ENCODE measurements at regions not wholly inside any gene's neighbourhood (a gene's known extent, or its start where the extent isn't known, plus 50 kb on each side); places are given as distances from the start of the nearest gene placed in this dataset.

GRCh38 chr9:7900541-7900940 lies 101.0 kb upstream of the DMAC1 start:
- no peak overlapping the region for H4K91ac ChIP-seq (replicated peaks; ENCODE audit: insufficient read length, low read length)
- H3K18ac ChIP-seq (ENCODE audit: extremely low read depth, low read length): no peak overlapping the region
- ChIA-PET CTCF (ENCODE audit: partially characterized antibody) (no interaction called here), POLR2A (ENCODE audit: partially characterized antibody) (no interaction called here)
- H3K36me3 ChIP-seq (ENCODE audit: control insufficient read depth in 2 of 4, insufficient read depth in 4 of 4, low read length in 3 of 4): no peaks in the 10 kb centered on the region
- no peak overlapping the region for H3K4ac ChIP-seq (replicated peaks; ENCODE audit: insufficient read length, low read depth, low read length)
- 97% methylated on average over 3 of the region's 3 CpGs; no CpG with 5 or more reads in 1 of the 2 experiments for WGBS, 2 experiments (ENCODE audit: extremely low coverage in 1 of 2, insufficient coverage in 1 of 2, insufficient read length in 1 of 2, insufficient replicate concordance in 2 of 2, low coverage in 1 of 2, low lambda C conversion rate in 2 of 2, missing lambda C conversion rate in 1 of 2)
- H3K79me2 ChIP-seq (ENCODE audit: control insufficient read depth in 1 of 2, insufficient read depth in 2 of 2, low read length in 2 of 2): no peaks in the 10 kb centered on the region
- H3K4me2 ChIP-seq (ENCODE audit: insufficient read depth in 1 of 2, low read depth in 2 of 2, low read length in 2 of 2): no peak overlapping the region
- no peaks in the 10 kb centered on the region for H3K27me3 ChIP-seq (replicated peaks in 1 of 4; ENCODE audit: control insufficient read depth in 3 of 4, extremely low read depth in 1 of 4, insufficient read depth in 3 of 4, low read length in 3 of 4)
- no peak overlapping the region for H3K14ac ChIP-seq (ENCODE audit: insufficient read length)
- no peak overlapping the region for H2AFZ ChIP-seq (ENCODE audit: low read length)
- no peak overlapping the region for H2BK12ac ChIP-seq (ENCODE audit: low read depth, low read length)
- H3K56ac ChIP-seq (replicated peaks; ENCODE audit: insufficient read length, low read depth, low read length): no peak overlapping the region
- H3K23ac ChIP-seq (ENCODE audit: insufficient read length): no peak overlapping the region
- no peak overlapping the region for H4K8ac ChIP-seq (ENCODE audit: extremely low read depth, insufficient read depth, low read length)
- H2BK15ac ChIP-seq (ENCODE audit: low read length): no peak overlapping the region
- H3K79me1 ChIP-seq (ENCODE audit: low read depth, low read length): no peaks in the 10 kb centered on the region
- H2BK120ac ChIP-seq (replicated peaks; ENCODE audit: low read depth, low read length): no peak overlapping the region
- no peaks in the 10 kb centered on the region for H3K9me3 ChIP-seq (ENCODE audit: insufficient read depth in 2 of 2, low read depth in 1 of 2, low read length in 1 of 2)
- H3K4me1 ChIP-seq (replicated peaks in 1 of 4; ENCODE audit: control insufficient read depth in 3 of 4, insufficient read depth in 4 of 4, low read length in 3 of 4): no peaks in the 10 kb centered on the region
- no peak overlapping the region for H3K4me3 ChIP-seq (ENCODE audit: extremely low read depth in 1 of 4, insufficient read depth in 2 of 4, low read depth in 3 of 4, low read length in 4 of 4)
- no peak overlapping the region for H4K5ac ChIP-seq (ENCODE audit: insufficient read length, low read depth, low read length)
- no peak overlapping the region for H3K9ac ChIP-seq (replicated peaks in 1 of 4; ENCODE audit: extremely low read depth in 1 of 4, low read depth in 3 of 4, low read length in 3 of 4)
- H2BK5ac ChIP-seq (ENCODE audit: low read depth, low read length): no peak overlapping the region
- no peaks in the 10 kb centered on the region; the same call in 1 of the 2 replicates for H3K23me2 ChIP-seq (ENCODE audit: low read depth, low read length)
- no peaks in the 10 kb centered on the region for H4K20me1 ChIP-seq (replicated peaks in 1 of 2; ENCODE audit: control insufficient read depth in 1 of 2, insufficient read depth in 2 of 2, low read length in 2 of 2)
- FAIRE-seq (no peak), DNase-seq (ENCODE audit: low read depth in 1 of 2, low spot score in 2 of 2) (no peak)
- H2AK5ac ChIP-seq (ENCODE audit: low read depth, low read length): no peak overlapping the region
- no peak overlapping the region for H3K27ac ChIP-seq (ENCODE audit: low read depth, low read length)
- no peak overlapping the region for H2BK20ac ChIP-seq (ENCODE audit: low read length)
- TF ChIP-seq, protein P1, sequence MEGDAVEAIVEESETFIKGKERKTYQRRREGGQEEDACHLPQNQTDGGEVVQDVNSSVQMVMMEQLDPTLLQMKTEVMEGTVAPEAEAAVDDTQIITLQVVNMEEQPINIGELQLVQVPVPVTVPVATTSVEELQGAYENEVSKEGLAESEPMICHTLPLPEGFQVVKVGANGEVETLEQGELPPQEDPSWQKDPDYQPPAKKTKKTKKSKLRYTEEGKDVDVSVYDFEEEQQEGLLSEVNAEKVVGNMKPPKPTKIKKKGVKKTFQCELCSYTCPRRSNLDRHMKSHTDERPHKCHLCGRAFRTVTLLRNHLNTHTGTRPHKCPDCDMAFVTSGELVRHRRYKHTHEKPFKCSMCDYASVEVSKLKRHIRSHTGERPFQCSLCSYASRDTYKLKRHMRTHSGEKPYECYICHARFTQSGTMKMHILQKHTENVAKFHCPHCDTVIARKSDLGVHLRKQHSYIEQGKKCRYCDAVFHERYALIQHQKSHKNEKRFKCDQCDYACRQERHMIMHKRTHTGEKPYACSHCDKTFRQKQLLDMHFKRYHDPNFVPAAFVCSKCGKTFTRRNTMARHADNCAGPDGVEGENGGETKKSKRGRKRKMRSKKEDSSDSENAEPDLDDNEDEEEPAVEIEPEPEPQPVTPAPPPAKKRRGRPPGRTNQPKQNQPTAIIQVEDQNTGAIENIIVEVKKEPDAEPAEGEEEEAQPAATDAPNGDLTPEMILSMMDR (IDR thresholded peaks at IDR 0.05; ENCODE audit: control extremely low read depth in 1 of 3, insufficient read depth in 1 of 3, low read depth in 1 of 3, low read length in 3 of 3): no peak
- TF ChIP-seq YY1 (IDR thresholded peaks at IDR 0.05; ENCODE audit: low read depth, low read length) (no peak), TEAD4 (IDR thresholded peaks at IDR 0.05; ENCODE audit: low read depth, low read length) (no peak), CEBPB (IDR thresholded peaks at IDR 0.05; ENCODE audit: low read depth, low read length) (no peak), TAF1 (IDR thresholded peaks at IDR 0.05; ENCODE audit: low read depth, low read length) (no peak), PHF8 (conservative IDR thresholded peaks at IDR 0.05; ENCODE audit: low read depth, low read length) (no peak), JUN (IDR thresholded peaks at IDR 0.05; ENCODE audit: low read depth, low read length) (no peak), RAD21 (IDR thresholded peaks at IDR 0.05 in 1 of 2, conservative IDR thresholded peaks at IDR 0.05 in 1 of 2; ENCODE audit: low read depth in 2 of 2, low read length in 2 of 2) (no peak), TBP (IDR thresholded peaks at IDR 0.05; ENCODE audit: low read depth, low read length) (no peak), SUZ12 (IDR thresholded peaks at IDR 0.05; ENCODE audit: low read length) (no peak)
- TF ChIP-seq, protein P2, sequence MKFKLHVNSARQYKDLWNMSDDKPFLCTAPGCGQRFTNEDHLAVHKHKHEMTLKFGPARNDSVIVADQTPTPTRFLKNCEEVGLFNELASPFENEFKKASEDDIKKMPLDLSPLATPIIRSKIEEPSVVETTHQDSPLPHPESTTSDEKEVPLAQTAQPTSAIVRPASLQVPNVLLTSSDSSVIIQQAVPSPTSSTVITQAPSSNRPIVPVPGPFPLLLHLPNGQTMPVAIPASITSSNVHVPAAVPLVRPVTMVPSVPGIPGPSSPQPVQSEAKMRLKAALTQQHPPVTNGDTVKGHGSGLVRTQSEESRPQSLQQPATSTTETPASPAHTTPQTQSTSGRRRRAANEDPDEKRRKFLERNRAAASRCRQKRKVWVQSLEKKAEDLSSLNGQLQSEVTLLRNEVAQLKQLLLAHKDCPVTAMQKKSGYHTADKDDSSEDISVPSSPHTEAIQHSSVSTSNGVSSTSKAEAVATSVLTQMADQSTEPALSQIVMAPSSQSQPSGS (IDR thresholded peaks at IDR 0.05; ENCODE audit: low read length): no peak
